ENCODE measurements at regions not wholly inside any gene's neighbourhood (a gene's known extent, or its start where the extent isn't known, plus 50 kb on each side); places are given as distances from the start of the nearest gene placed in this dataset.
"Not testable (repeated sequence)": the region's sequence is repeated elsewhere in the genome, so short reads cannot be mapped to it uniquely, and the experiment has no call there.

DNA sequence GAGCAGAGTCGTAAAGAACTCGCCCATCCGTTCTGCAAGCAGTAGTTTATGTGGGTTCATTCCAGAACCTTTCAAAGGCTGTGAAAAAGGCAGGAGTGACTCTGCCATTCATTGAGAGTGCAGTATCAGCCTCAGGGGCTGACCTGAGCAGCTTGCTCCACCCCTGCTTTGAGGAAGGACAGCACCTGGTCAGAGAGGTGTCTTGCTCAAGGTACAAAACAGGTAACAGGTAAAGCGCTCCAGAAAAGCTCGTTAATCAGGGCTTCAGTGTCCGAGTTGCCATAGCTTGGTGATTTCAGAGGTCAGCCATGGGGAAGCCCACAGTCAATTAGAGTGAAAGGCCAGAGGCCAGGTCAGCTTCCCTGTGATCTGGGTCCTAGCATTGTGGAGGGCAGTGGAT lies 251.1 kb downstream of the ABCC12 start:
- Histone ChIP-seq H3K4me3 (ENCODE audit: low read depth, low read length) (no peak overlapping the region), H3K4me2 (ENCODE audit: low read length) (no peak overlapping the region), H3K27me3 (ENCODE audit: control insufficient read depth, insufficient read depth, low read length) (no peaks in the 10 kb centered on the region), H3K4me1 (no peaks in the 10 kb centered on the region), H3K9me3 (ENCODE audit: control insufficient read depth, low read length) (no peaks in the 10 kb centered on the region), H3K9ac (no peak overlapping the region), H3K36me3 (ENCODE audit: control insufficient read depth, insufficient read depth, low read length) (no peaks in the 10 kb centered on the region), H3K79me2 (no peaks in the 10 kb centered on the region), H3K27ac (no peak overlapping the region), H2AFZ (no peak overlapping the region)
- TF ChIP-seq, protein P1, sequence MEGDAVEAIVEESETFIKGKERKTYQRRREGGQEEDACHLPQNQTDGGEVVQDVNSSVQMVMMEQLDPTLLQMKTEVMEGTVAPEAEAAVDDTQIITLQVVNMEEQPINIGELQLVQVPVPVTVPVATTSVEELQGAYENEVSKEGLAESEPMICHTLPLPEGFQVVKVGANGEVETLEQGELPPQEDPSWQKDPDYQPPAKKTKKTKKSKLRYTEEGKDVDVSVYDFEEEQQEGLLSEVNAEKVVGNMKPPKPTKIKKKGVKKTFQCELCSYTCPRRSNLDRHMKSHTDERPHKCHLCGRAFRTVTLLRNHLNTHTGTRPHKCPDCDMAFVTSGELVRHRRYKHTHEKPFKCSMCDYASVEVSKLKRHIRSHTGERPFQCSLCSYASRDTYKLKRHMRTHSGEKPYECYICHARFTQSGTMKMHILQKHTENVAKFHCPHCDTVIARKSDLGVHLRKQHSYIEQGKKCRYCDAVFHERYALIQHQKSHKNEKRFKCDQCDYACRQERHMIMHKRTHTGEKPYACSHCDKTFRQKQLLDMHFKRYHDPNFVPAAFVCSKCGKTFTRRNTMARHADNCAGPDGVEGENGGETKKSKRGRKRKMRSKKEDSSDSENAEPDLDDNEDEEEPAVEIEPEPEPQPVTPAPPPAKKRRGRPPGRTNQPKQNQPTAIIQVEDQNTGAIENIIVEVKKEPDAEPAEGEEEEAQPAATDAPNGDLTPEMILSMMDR (IDR thresholded peaks at IDR 0.05) = no peak

DNA sequence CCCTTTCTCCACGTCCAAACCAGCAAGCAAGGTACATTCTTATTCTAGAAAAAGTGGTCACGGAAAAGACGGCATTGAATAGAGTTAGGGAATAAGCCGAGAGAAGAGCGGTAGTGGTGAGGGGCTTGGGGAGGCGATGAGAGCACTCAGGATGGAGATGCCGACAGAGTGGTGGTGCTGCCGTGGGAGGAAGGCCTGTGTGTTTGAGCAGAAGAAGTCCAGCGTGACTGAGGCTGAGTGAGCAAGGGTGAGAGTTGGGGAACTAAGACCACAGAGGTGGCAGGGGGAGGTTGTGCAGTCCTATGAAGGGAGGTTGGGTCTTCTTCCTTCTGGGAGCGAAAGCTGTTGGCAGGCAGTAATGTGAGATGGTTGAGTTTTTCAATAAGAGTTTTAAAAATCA lies 252.3 kb downstream of the ABCC12 start:
- no peak overlapping the region for H3K9ac ChIP-seq
- no peak overlapping the region for H2AFZ ChIP-seq
- H3K27me3 ChIP-seq (ENCODE audit: control insufficient read depth, insufficient read depth, low read length) = no peaks in the 10 kb centered on the region
- no peak overlapping the region for H3K4me3 ChIP-seq (ENCODE audit: low read depth, low read length)
- H3K27ac ChIP-seq = no peak overlapping the region
- TF ChIP-seq, protein P1 (IDR thresholded peaks at IDR 0.05) = no peak
- no peaks in the 10 kb centered on the region for H3K4me1 ChIP-seq
- no peak overlapping the region for H3K4me2 ChIP-seq (ENCODE audit: low read length)
- no peaks in the 10 kb centered on the region for H3K36me3 ChIP-seq (ENCODE audit: control insufficient read depth, insufficient read depth, low read length)
- H3K79me2 ChIP-seq = no peaks in the 10 kb centered on the region
- H3K9me3 ChIP-seq (ENCODE audit: control insufficient read depth, low read length) = no peaks in the 10 kb centered on the region

DNA sequence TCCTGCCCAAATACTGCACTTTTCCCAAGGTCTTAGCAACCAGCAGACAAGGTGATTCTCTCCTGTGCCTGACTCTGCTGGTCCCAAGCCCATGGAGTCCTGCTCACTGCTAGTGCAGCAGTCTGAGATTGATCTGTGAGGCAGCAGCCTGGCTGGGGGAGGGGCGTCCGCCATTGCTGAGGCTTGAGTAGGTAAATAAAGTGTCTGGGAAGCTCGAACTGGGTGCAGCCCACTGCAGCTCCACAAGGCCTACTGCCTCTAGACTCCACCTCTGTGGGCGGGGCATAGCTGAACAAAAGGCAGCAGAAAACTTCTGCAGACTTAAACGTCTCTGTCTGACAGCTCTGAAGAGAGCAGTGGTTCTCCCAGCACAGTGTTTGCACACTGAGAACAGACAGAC lies 258.7 kb downstream of the ABCC12 start:
- H3K4me1 ChIP-seq; H3K27ac ChIP-seq; H3K4me2 ChIP-seq (ENCODE audit: low read length); H2AFZ ChIP-seq; H3K27me3 ChIP-seq (ENCODE audit: control insufficient read depth, insufficient read depth, low read length); H3K9me3 ChIP-seq (ENCODE audit: control insufficient read depth, low read length); H3K36me3 ChIP-seq (ENCODE audit: control insufficient read depth, insufficient read depth, low read length); H3K9ac ChIP-seq; H3K4me3 ChIP-seq (ENCODE audit: low read depth, low read length); H3K79me2 ChIP-seq: not testable (repeated sequence)

DNA sequence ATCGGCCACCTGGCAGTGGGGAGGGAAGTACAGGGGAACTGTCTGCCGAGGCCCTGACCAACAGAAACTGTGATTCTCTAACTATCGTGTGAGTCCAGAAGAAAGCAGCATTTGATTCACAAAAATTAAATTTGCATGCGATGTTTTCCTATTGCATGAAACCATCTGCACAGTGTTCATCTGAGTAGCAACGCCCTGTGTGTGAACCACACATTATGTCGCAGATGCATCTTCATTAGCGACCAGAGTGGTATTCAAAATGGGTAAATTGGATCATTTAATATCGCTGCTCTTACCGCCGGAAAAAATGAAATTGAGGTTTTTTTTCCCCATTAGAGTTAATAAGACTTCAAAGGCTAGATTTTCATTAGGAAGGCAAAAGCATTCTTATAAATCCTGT lies 260.6 kb downstream of the ABCC12 start:
- no peaks in the 10 kb centered on the region for H3K4me1 ChIP-seq
- TF ChIP-seq, protein P1 (IDR thresholded peaks at IDR 0.05) = no peak
- no peaks in the 10 kb centered on the region for H3K9me3 ChIP-seq (ENCODE audit: control insufficient read depth, low read length)
- no peak overlapping the region for H3K4me2 ChIP-seq (ENCODE audit: low read length)
- H3K79me2 ChIP-seq = no peaks in the 10 kb centered on the region
- H3K27me3 ChIP-seq (ENCODE audit: control insufficient read depth, insufficient read depth, low read length) = no peaks in the 10 kb centered on the region
- H3K36me3 ChIP-seq (ENCODE audit: control insufficient read depth, insufficient read depth, low read length) = no peaks in the 10 kb centered on the region
- no peak overlapping the region for H2AFZ ChIP-seq
- no peak overlapping the region for H3K27ac ChIP-seq
- H3K4me3 ChIP-seq (ENCODE audit: low read depth, low read length) = no peak overlapping the region
- no peak overlapping the region for H3K9ac ChIP-seq

DNA sequence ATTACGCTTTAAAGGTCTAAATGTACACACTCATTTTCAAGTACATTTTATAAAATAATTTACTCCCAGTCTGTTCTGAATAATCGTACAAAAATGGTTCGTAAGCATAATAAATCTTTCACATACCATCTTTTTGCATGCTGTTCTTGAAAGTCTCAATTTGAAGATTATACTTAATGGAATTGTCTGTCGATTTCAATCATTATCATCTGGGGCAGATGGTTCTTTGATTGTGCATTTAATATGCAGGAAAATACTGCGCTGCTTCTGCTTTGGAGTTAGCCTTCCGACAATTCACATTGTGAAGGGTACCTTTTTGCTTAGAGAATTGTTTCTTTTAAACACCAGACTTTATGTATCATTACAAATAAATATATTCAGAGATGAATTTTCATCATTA lies 262.8 kb downstream of the ABCC12 start:
- TF ChIP-seq, protein P1 (IDR thresholded peaks at IDR 0.05) = no peak
- Histone ChIP-seq H3K27ac (no peak overlapping the region), H3K9me3 (ENCODE audit: control insufficient read depth, low read length) (no peaks in the 10 kb centered on the region), H3K27me3 (ENCODE audit: control insufficient read depth, insufficient read depth, low read length) (no peaks in the 10 kb centered on the region), H3K4me1 (no peaks in the 10 kb centered on the region), H2AFZ (no peak overlapping the region), H3K4me3 (ENCODE audit: low read depth, low read length) (no peak overlapping the region), H3K9ac (no peak overlapping the region), H3K79me2 (no peaks in the 10 kb centered on the region), H3K36me3 (ENCODE audit: control insufficient read depth, insufficient read depth, low read length) (no peaks in the 10 kb centered on the region), H3K4me2 (ENCODE audit: low read length) (no peak overlapping the region)

All from parathyroid adenoma (tissue), 2 donors.